Endothelial cell of umbilical vein (primary cell): ENCODE measurements at regions not wholly inside any gene's neighbourhood (a gene's known extent, or its start where the extent isn't known, plus 50 kb on each side); places are given as distances from the start of the nearest gene placed in this dataset.

Experiments
- BruUV-seq: library from RNA; stranded (reverse); fragments of 400-500 nt; replicated peaks from 2 replicates; lab custom pipeline; 2021; lab: Mats Ljungman, UMichigan
- CTCF ChIA-PET: fragments of 300-600, 350-600 bp; sonication (Branson Sonifier 250); formaldehyde crosslinking; loops from one replicate; lab custom pipeline; 2021; ENCODE audit warnings: antibody characterized with exemption, inconsistent platforms; lab: Charles Lee
- POLR2A ChIA-PET: fragments of 300-600, 350-600 bp; sonication (Branson Sonifier 250); formaldehyde crosslinking; loops from one replicate; lab custom pipeline; 2021; ENCODE audit warnings: antibody characterized with exemption, inconsistent platforms; lab: Charles Lee
- DNase-seq: peaks from one replicate; pipeline ENCODE4 v3.0.0-alpha.2; 2011; ENCODE audit warnings: low read depth, low spot score
- FAIRE-seq: peaks from 2 replicates; lab custom pipeline; 2011; peaks lifted over from hg19 to GRCh38; lab: Jason Lieb, UNC
- H2AFZ ChIP-seq: 2 replicates; pipeline ENCODE4 v1.6.0; 2012; ENCODE audit warnings: low read depth, low read length, control low read depth, inconsistent platforms
- H3K27ac ChIP-seq: 2 replicates; pipeline ENCODE4 v1.5.1; 2011; ENCODE audit warnings: low read depth, mild to moderate bottlenecking, control low read depth, low read length, moderate library complexity; ENCODE audit not compliant: insufficient read depth
- H3K27me3 ChIP-seq, 2 experiments: 2 replicates each; pipeline versions ENCODE4 v1.6.0 to v1.6.1; 2011; ENCODE audit warnings: low read length in 2 of 2, mixed read lengths in 1 of 2; ENCODE audit not compliant: control insufficient read depth in 2 of 2, insufficient read depth in 2 of 2
- H3K36me3 ChIP-seq, 2 experiments: 2 replicates in 1 of 2; 3 replicates in 1 of 2; pipeline ENCODE4 v1.5.1; 2011; ENCODE audit warnings: low read length in 2 of 2, mild to moderate bottlenecking in 1 of 2, moderate library complexity in 1 of 2; ENCODE audit not compliant: control insufficient read depth in 2 of 2, insufficient read depth in 2 of 2; ENCODE audit errors: extremely low read depth in 1 of 2
- H3K4me1 ChIP-seq: 3 replicates; pipeline ENCODE4 v1.5.1; 2011; ENCODE audit warnings: mild to moderate bottlenecking, low read length; ENCODE audit not compliant: control insufficient read depth, insufficient read depth; ENCODE audit errors: extremely low read depth
- H3K4me2 ChIP-seq: 2 replicates; pipeline ENCODE4 v1.6.1; 2011; ENCODE audit warnings: low read length, control low read depth, mixed read lengths; ENCODE audit not compliant: insufficient read depth
- H3K4me3 ChIP-seq, 3 experiments: fragments of 200-600 bp in 1 of 3; sonication (generic), shearing (Covaris generic) in 1 of 3; replicated peaks in 1 of 3; 2 replicates each; pipeline ENCODE4 v1.5.1; 2011 to 2016; ENCODE audit warnings: control low read depth in 3 of 3, low read length in 3 of 3, mild to moderate bottlenecking in 2 of 3, inconsistent platforms in 1 of 3, low read depth in 1 of 3, moderate library complexity in 1 of 3; ENCODE audit not compliant: insufficient read depth in 1 of 3
- H3K79me2 ChIP-seq: 2 replicates; pipeline ENCODE4 v1.6.0; 2012; ENCODE audit warnings: low read length, inconsistent platforms; ENCODE audit not compliant: control insufficient read depth, insufficient read depth
- H3K9ac ChIP-seq: replicated peaks from 2 replicates; pipeline ENCODE3; 2011; ENCODE audit warnings: low read length, control low read depth; ENCODE audit not compliant: insufficient read depth; ENCODE audit errors: extremely low read depth
- H3K9me1 ChIP-seq: replicated peaks from 3 replicates; pipeline ENCODE4 v1.6.0; 2011; ENCODE audit warnings: mild to moderate bottlenecking, low read length; ENCODE audit not compliant: control insufficient read depth, insufficient read depth; ENCODE audit errors: extremely low read depth
- H3K9me3 ChIP-seq: replicated peaks from 2 replicates; pipeline ENCODE4 v1.5.1; 2012; ENCODE audit warnings: low read length, inconsistent platforms; ENCODE audit not compliant: control insufficient read depth, insufficient read depth
- H4K20me1 ChIP-seq: replicated peaks from 2 replicates; pipeline ENCODE3; 2011; ENCODE audit warnings: mild to moderate bottlenecking, low read length; ENCODE audit not compliant: control insufficient read depth, insufficient read depth; ENCODE audit errors: extremely low read depth
- CTCF ChIP-seq, 2 donors: IDR thresholded peaks; 1 replicate in 1 of 2; 2 replicates in 1 of 2; pipeline ENCODE4 v1.5.1; 2011; ENCODE audit warnings: low read length in 2 of 2, mild to moderate bottlenecking in 2 of 2, moderate library complexity in 2 of 2, control low read depth in 1 of 2, inconsistent platforms in 1 of 2, low read depth in 1 of 2; ENCODE audit not compliant: insufficient read depth in 1 of 2; ENCODE audit errors: extremely low read depth in 1 of 2
- FOS ChIP-seq: IDR thresholded peaks from 2 replicates; pipeline ENCODE4 v1.6.1; 2011; ENCODE audit warnings: mild to moderate bottlenecking, low read length, moderate library complexity, borderline replicate concordance; ENCODE audit not compliant: insufficient read depth
- JUN ChIP-seq: IDR thresholded peaks from 2 replicates; pipeline ENCODE4 v1.6.1; 2011; ENCODE audit warnings: borderline replicate concordance, low read depth; ENCODE audit not compliant: insufficient read length, insufficient read depth
- MAX ChIP-seq: IDR thresholded peaks from 2 replicates; pipeline ENCODE4 v1.6.1; 2011; ENCODE audit not compliant: insufficient read depth, insufficient read length
- MYC ChIP-seq: IDR thresholded peaks from one replicate; pipeline ENCODE4 v1.6.1; 2011; ENCODE audit warnings: mild to moderate bottlenecking, low read depth, low read length
- POLR2A ChIP-seq: IDR thresholded peaks from 2 replicates; pipeline ENCODE4 v1.6.1; 2012; ENCODE audit warnings: low read depth, mild to moderate bottlenecking, control low read depth, low read length
- POLR2AphosphoS5 ChIP-seq: IDR thresholded peaks from 2 replicates; pipeline ENCODE4 v1.6.1; 2012; ENCODE audit warnings: low read depth, mild to moderate bottlenecking, control low read depth, low read length, moderate library complexity; ENCODE audit not compliant: insufficient read depth
- dilution Hi-C: fragments of 300-500 bp; cut with MboI; formaldehyde crosslinking; loops from one replicate; pipeline ENCODE4 v1.15.0; 2019; ENCODE audit warnings: low sequenced_read_pairs; ENCODE audit not compliant: extremely low pct_ligation_motif_present
- intact Hi-C: fragments of 100-400 bp; cut with micrococcal nuclease; formaldehyde crosslinking; loops from one replicate; pipeline ENCODE4 v1.10.0; 2022

GRCh38 chr22:48778308-48779195, 1049.1 kb downstream of the BRD1 start:
- Histone ChIP-seq H3K27me3 (no peaks in the 10 kb centered on the region), H3K9ac (no peak overlapping the region), H3K9me1 (no peaks in the 10 kb centered on the region), H3K4me1 (no peaks in the 10 kb centered on the region), H2AFZ (no peak overlapping the region), H3K9me3 (peaks cover 11% of the 10 kb centered on the region), H3K4me3 (no peak overlapping the region), H4K20me1 (no peaks in the 10 kb centered on the region), H3K36me3 (no peaks in the 10 kb centered on the region), H3K27ac (no peak overlapping the region), H3K79me2 (no peaks in the 10 kb centered on the region), H3K4me2 (no peak overlapping the region)
- intact Hi-C loops (no loop called here), dilution Hi-C loops (no loop called here)
- ChIA-PET CTCF (no interaction called here), POLR2A (no interaction called here)
- no peak for DNase-seq
- no peak for FAIRE-seq
- TF ChIP-seq POLR2A (no peak), CTCF (IDR thresholded peaks at IDR 0.05; ENCODE audit: extremely low read depth in 1 of 2, insufficient read depth in 1 of 2, low read depth in 1 of 2, low read length in 2 of 2) (no peak), FOS (no peak), JUN (no peak), POLR2AphosphoS5 (no peak), MYC (no peak), MAX (no peak)
- no TSS peak for BruUV-seq
